LNCAP (cell line): ENCODE measurements at regions not wholly inside any gene's neighbourhood (a gene's known extent, or its start where the extent isn't known, plus 50 kb on each side); places are given as distances from the start of the nearest gene placed in this dataset.

Source experiments
- CTCF ChIP-seq: fragments of 450-650 bp; IDR thresholded peaks from 2 replicates; pipeline ENCODE4 v1.5.1; 2017; ENCODE audit warnings: mild to moderate bottlenecking

- no peak for TF ChIP-seq CTCF
Measured at GRCh38 chr1:73181190-73181540, 898.8 kb upstream of the NEGR1 start.

GRCh38 chr1:73180397-73181189 lies 898.3 kb upstream of the NEGR1 start:
- no peak for TF ChIP-seq CTCF

GRCh38 chr1:73176902-73177301 lies 894.6 kb upstream of the NEGR1 start:
- no peak for TF ChIP-seq CTCF

- TF ChIP-seq CTCF: no peak
Measured at GRCh38 chr1:73167009-73167657, 884.8 kb upstream of the NEGR1 start.

GRCh38 chr1:73162564-73162963 lies 880.2 kb upstream of the NEGR1 start:
- TF ChIP-seq CTCF: no peak

- TF ChIP-seq CTCF: no peak
Measured at GRCh38 chr1:73161418-73161817, 879.1 kb upstream of the NEGR1 start.

GRCh38 chr1:73160759-73161158 lies 878.4 kb upstream of the NEGR1 start:
- TF ChIP-seq CTCF: no peak
